ENCODE measurements at regions not wholly inside any gene's neighbourhood (a gene's known extent, or its start where the extent isn't known, plus 50 kb on each side); places are given as distances from the start of the nearest gene placed in this dataset.

DNA sequence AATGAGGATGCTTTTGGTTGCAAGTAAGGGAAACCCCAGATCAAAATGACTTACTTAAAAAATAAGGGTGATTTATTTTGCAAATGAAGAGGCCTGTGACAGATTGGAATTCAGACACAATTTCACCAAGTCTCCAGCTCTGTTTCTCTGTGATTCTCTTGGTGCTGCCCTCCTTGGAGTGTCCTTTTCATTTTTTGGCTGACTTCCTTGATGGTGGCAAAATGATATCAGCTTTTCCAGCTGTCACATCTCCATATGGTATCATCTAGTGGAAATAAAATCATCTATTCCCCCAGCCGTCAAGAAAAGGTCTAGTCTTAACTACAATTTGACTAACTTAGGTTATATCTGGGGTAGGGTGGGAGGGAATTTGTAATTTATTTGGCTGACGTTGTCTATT lies 68.5 kb upstream of the SLC25A26 start (continued):
- TF ChIP-seq, protein P1, sequence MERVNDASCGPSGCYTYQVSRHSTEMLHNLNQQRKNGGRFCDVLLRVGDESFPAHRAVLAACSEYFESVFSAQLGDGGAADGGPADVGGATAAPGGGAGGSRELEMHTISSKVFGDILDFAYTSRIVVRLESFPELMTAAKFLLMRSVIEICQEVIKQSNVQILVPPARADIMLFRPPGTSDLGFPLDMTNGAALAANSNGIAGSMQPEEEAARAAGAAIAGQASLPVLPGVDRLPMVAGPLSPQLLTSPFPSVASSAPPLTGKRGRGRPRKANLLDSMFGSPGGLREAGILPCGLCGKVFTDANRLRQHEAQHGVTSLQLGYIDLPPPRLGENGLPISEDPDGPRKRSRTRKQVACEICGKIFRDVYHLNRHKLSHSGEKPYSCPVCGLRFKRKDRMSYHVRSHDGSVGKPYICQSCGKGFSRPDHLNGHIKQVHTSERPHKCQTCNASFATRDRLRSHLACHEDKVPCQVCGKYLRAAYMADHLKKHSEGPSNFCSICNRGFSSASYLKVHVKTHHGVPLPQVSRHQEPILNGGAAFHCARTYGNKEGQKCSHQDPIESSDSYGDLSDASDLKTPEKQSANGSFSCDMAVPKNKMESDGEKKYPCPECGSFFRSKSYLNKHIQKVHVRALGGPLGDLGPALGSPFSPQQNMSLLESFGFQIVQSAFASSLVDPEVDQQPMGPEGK (CRISPR knock-in tag; IDR thresholded peaks at IDR 0.05; ENCODE audit: borderline replicate concordance): no peak
- TF ChIP-seq ZC3H10 (CRISPR knock-in tag; IDR thresholded peaks at IDR 0.05) (no peak), SNAI2 (CRISPR knock-in tag; IDR thresholded peaks at IDR 0.05) (no peak), GLIS3 (CRISPR knock-in tag; IDR thresholded peaks at IDR 0.05) (no peak)
- TF ChIP-seq, protein P2, sequence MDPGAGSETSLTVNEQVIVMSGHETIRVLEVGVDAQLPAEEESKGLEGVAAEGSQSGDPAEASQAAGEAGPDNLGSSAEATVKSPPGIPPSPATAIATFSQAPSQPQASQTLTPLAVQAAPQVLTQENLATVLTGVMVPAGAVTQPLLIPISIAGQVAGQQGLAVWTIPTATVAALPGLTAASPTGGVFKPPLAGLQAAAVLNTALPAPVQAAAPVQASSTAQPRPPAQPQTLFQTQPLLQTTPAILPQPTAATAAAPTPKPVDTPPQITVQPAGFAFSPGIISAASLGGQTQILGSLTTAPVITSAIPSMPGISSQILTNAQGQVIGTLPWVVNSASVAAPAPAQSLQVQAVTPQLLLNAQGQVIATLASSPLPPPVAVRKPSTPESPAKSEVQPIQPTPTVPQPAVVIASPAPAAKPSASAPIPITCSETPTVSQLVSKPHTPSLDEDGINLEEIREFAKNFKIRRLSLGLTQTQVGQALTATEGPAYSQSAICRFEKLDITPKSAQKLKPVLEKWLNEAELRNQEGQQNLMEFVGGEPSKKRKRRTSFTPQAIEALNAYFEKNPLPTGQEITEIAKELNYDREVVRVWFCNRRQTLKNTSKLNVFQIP (CRISPR knock-in tag; IDR thresholded peaks at IDR 0.05; ENCODE audit: borderline replicate concordance, low read depth): no peak

DNA sequence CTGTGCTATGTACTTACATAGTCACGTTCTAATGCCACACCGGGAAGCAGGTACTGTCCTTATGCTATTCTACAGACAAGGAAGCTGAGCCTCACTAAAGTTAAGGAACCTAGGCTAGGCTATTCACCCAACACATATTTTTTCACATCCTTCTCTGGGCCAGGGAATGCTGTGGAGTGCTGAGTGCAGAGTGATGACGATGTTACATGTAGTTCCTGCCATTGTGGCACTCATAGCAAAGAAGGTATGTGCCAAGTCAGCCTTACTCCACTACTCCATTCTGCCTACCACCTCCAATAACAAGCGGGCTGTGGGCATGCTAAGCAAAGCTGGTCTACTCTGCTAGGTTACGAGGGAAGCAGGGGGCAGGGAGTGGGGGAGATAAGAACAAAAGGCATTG lies 69.8 kb upstream of the SLC25A26 start:
- ATAC-seq: no peak
- TF ChIP-seq OSR1 (CRISPR knock-in tag; IDR thresholded peaks at IDR 0.05): no peak
- TF ChIP-seq TCF4 (CRISPR knock-in tag; IDR thresholded peaks at IDR 0.05; ENCODE audit: borderline replicate concordance): no peak
- no peak for TF ChIP-seq ISL1 (CRISPR knock-in tag; IDR thresholded peaks at IDR 0.05)
- TF ChIP-seq, protein P3, sequence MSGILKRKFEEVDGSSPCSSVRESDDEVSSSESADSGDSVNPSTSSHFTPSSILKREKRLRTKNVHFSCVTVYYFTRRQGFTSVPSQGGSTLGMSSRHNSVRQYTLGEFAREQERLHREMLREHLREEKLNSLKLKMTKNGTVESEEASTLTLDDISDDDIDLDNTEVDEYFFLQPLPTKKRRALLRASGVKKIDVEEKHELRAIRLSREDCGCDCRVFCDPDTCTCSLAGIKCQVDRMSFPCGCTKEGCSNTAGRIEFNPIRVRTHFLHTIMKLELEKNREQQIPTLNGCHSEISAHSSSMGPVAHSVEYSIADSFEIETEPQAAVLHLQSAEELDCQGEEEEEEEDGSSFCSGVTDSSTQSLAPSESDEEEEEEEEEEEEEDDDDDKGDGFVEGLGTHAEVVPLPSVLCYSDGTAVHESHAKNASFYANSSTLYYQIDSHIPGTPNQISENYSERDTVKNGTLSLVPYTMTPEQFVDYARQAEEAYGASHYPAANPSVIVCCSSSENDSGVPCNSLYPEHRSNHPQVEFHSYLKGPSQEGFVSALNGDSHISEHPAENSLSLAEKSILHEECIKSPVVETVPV (CRISPR knock-in tag; IDR thresholded peaks at IDR 0.05): no peak
- no peak for TF ChIP-seq ZFP30 (CRISPR knock-in tag; IDR thresholded peaks at IDR 0.05)
- TF ChIP-seq ZNF8 (CRISPR knock-in tag; IDR thresholded peaks at IDR 0.05): no peak

DNA sequence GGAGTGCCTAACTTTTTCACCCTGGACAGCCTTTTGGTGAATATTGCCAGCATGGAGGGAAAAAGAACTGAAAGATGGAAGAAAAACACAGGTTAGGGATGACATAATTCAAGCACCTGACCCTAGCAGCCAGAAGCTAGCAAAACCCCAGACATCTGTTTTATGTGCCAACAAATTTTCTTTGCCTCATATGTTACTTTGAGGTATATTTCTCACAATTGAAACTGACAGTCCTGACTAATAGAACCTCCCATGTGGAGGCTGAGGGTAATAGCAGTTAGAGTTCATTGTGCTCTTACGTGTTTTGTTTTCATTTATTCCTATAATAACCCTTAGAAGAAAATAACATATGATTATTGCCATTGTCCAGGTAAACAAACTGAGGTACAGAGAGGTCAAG lies 71.5 kb upstream of the SLC25A26 start:
- ATAC-seq: peak; percentile 35
- TF ChIP-seq, protein P3 (CRISPR knock-in tag; IDR thresholded peaks at IDR 0.05): no peak
- TF ChIP-seq TOX (CRISPR knock-in tag; IDR thresholded peaks at IDR 0.05; ENCODE audit: borderline replicate concordance) (no peak), TCF4 (CRISPR knock-in tag; IDR thresholded peaks at IDR 0.05; ENCODE audit: borderline replicate concordance) (no peak)

DNA sequence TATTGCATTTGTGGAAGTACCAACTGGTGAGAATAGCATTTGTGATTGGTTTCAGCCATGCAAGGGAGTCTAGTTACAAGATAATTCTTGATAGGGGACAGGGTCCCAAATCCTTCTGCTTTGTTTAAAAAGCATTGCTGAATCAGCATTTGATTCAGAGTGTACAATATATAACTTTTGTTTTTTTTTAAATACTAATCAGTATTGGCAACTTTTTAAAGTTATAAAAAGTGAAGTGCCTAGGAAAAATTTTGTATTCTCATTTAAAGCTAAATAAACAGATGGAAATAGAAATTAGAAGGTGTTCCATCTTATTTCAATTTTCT lies 75.4 kb upstream of the SLC25A26 start:
- ATAC-seq: no peak
- TF ChIP-seq TCF4 (CRISPR knock-in tag; IDR thresholded peaks at IDR 0.05; ENCODE audit: borderline replicate concordance) (no peak), GLIS3 (CRISPR knock-in tag; IDR thresholded peaks at IDR 0.05) (no peak), SNAI2 (CRISPR knock-in tag; IDR thresholded peaks at IDR 0.05) (no peak), OSR1 (CRISPR knock-in tag; IDR thresholded peaks at IDR 0.05) (no peak), ZNF70 (CRISPR knock-in tag; IDR thresholded peaks at IDR 0.05) (no peak), ESRRG (CRISPR knock-in tag; IDR thresholded peaks at IDR 0.05) (no peak), RARB (CRISPR knock-in tag; IDR thresholded peaks at IDR 0.05) (no peak), PPARA (CRISPR knock-in tag; IDR thresholded peaks at IDR 0.05; ENCODE audit: borderline replicate concordance) (no peak), ZNF565 (CRISPR knock-in tag; conservative IDR thresholded peaks at IDR 0.05; ENCODE audit: low read depth) (no peak), ARNTL (CRISPR knock-in tag; IDR thresholded peaks at IDR 0.05; ENCODE audit: borderline replicate concordance, low read depth) (no peak), ZFP3 (CRISPR knock-in tag; IDR thresholded peaks at IDR 0.05) (no peak), ISL1 (CRISPR knock-in tag; IDR thresholded peaks at IDR 0.05) (no peak), ZC3H10 (CRISPR knock-in tag; IDR thresholded peaks at IDR 0.05) (no peak), ZFP30 (CRISPR knock-in tag; IDR thresholded peaks at IDR 0.05) (no peak), ZNF8 (CRISPR knock-in tag; IDR thresholded peaks at IDR 0.05) (no peak)
- TF ChIP-seq, protein P3 (CRISPR knock-in tag; IDR thresholded peaks at IDR 0.05): no peak
- TF ChIP-seq, protein P2 (CRISPR knock-in tag; IDR thresholded peaks at IDR 0.05; ENCODE audit: borderline replicate concordance, low read depth): no peak
- TF ChIP-seq, protein P4, sequence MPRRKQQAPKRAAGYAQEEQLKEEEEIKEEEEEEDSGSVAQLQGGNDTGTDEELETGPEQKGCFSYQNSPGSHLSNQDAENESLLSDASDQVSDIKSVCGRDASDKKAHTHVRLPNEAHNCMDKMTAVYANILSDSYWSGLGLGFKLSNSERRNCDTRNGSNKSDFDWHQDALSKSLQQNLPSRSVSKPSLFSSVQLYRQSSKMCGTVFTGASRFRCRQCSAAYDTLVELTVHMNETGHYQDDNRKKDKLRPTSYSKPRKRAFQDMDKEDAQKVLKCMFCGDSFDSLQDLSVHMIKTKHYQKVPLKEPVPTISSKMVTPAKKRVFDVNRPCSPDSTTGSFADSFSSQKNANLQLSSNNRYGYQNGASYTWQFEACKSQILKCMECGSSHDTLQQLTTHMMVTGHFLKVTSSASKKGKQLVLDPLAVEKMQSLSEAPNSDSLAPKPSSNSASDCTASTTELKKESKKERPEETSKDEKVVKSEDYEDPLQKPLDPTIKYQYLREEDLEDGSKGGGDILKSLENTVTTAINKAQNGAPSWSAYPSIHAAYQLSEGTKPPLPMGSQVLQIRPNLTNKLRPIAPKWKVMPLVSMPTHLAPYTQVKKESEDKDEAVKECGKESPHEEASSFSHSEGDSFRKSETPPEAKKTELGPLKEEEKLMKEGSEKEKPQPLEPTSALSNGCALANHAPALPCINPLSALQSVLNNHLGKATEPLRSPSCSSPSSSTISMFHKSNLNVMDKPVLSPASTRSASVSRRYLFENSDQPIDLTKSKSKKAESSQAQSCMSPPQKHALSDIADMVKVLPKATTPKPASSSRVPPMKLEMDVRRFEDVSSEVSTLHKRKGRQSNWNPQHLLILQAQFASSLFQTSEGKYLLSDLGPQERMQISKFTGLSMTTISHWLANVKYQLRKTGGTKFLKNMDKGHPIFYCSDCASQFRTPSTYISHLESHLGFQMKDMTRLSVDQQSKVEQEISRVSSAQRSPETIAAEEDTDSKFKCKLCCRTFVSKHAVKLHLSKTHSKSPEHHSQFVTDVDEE (CRISPR knock-in tag; IDR thresholded peaks at IDR 0.05): no peak
- TF ChIP-seq, protein P1 (CRISPR knock-in tag; IDR thresholded peaks at IDR 0.05; ENCODE audit: borderline replicate concordance): no peak
